GM18519 (cell line): ENCODE measurements at regions not wholly inside any gene's neighbourhood (a gene's known extent, or its start where the extent isn't known, plus 50 kb on each side); places are given as distances from the start of the nearest gene placed in this dataset.

ENCODE experiments used
- ATAC-seq: cut with Tn5 transposase; IDR thresholded peaks from one replicate; pipeline ENCODE4 v1.9.1; 2021; ENCODE audit warnings: mild to moderate bottlenecking, moderate library complexity; ENCODE audit not compliant: unreplicated experiment, low FRiP score

DNA sequence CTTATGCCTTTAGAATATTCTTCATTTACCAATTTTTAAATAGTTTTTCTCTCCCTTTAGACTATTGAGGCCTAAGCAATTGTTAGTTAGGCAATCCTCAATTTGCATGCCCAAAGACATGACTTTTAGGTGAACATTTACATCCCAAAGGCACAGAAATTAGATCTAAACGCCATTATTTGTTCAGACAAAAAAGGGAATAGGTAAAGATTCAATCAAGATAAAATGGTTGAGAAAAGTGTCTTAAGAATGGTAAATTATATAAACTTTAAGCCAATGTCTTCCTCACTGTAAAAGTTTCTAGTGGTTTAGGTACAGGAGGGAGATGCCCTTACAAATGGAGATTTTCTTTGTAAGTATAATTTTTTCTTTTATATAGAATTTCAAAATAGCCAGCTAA, 50.2 kb upstream of the MME start:
- no peak for ATAC-seq

DNA sequence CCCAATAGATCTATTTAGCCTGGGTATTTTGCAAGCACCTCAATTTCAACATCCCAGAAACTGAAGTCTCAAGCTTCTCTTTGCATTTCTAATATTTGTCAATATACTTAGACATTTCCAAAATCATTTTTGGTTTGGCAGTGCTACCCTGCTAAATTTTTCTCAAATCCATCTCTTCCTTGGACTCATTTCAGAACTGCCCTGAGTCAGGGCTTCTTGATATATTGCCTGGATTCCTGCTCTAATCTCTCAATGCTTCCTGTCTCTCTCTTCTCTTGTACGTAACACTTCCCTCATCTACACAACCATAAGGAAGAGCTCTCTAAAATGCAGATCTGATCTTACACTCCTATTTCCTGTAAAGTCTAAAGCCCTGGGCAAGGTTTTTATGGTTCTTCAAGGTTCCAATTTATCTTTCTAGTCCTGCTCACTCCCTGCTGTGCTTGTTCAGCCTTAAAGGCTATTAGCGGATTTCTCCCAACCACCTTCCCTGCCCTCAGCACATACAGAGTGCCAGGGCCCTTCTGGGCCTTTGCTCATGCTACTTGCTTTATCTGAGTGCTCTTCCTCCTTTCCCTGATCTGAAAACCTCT, 53.0 kb upstream of the MME start:
- ATAC-seq: no peak

DNA sequence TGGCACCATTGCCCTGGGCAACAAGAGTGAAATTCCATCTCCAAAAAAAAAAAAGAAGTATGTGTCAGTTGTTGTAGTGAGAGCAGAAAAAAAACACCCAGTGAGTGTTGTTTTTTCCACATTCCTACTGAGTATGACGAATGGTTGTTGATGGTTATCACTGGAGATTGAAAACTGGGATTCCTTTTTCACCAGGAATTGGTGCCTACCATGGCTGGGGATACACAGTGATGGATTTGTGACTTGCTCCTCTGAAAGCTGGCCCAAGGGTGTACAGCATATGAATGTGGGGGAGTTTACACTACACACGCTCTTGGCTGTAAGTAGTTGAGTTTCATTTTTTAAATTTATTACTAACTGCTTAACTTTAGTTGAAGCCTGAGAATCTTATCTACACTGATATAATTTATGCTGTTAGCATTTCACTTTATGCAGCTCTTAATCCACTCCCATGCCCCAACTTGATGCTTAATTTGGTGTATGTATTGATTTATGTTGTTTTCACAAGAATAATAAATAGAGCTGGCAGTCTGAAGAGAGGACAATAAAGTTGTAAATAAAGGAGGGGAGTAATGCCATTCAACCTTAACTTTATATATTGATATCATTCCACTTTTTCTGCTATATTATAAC, 56.0 kb upstream of the MME start:
- ATAC-seq: no peak

DNA sequence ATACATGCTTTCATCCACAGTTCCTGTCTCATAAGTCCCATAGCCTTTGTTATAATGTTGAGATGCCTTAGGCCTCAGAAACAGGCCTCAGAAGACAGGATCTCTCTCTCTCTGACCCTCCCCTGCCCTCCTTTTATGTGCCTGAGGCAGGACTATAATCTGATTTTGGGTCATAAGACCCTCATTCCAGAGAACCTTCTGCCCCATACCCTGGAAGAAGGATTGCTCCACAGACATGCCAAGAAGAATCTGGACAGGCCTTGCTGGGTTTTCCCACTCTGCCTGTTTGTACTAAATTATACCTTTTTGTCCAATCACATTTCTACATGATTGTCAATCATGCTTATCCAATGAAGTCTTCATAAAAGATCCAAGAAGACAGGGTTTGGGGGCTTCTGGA, 57.2 kb upstream of the MME start:
- no peak for ATAC-seq

DNA sequence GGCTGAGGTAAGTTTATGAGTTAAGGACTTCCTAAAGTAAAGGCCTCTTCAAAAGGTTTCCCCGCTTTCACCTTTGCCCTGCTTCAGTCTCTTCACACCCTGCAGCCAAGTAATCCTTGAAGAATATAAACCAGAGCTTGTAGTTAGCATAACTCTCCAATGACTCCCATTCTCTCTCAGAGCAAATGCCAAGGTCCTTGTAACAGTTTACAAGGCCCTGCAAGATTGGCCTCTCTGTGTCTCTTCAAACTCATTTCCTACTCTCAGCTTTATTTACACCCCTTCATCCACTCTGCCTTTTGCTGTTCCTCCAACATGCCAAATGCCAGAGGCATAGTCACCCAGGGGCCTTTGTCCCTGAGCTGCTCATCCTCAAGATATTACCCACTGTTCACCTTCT, 60.5 kb upstream of the MME start:
- no peak for ATAC-seq

DNA sequence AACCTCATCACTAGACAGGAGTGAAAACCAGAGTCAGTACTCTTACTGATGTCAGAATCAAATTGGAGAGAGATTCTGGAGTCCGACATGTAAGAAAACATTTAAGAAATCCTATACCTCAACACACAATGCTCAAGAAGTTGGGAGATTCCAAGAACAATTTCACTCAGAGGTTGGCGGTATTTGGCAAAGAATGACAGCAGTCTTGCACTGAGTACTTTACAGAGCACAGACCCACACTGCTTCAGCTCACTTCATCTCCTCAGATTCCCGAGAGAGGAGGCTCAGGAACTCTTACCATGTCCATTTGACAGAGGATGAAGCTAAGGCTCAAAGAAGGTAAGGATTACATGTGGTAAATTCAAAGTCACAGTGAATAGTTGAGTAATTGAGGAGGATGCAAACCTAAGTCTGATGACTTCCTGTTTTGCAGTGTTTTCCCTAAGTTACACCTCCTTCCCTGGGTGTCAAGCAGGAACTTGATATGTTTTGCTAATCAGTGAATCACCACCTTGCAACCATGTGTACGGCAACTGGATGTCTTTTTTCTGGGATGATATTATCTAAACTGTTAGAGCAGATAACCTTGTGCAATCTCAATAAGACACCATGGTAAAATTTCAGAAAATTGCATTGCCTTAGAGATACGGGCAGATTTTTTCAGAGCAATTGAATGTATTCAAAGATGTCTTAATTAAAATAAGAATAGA, 61.3 kb upstream of the MME start:
- ATAC-seq: no peak

DNA sequence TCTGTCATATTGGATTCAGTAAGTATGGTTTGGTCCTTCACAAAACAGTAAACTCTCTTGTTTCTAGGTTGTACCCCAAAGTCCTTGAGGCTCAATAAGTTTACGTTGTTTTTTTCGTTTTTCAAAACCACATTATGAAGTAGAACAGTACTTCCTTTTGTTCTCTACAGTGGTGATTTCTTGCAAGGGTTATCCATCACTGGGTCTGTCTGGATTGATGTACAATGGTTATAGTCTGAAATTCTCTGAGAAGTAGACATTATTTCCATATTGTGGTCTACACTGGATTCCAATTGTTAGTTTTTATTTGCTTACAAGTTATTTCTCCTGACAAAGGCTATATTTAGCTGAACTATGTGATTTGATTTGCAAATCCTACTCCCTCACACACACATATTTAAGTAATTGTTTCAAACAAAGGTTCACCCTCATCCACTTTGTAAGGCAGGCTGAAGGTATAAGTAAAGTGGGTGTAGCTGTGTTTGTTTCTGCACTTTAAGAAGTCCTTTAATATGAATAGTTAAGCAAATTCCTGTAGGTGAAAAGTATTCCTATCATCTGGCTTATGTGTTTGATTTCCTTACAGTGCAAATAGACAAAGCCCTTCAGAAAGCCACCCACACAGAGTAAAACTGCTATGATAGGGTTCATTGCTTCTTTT, 64.2 kb upstream of the MME start:
- no peak for ATAC-seq

DNA sequence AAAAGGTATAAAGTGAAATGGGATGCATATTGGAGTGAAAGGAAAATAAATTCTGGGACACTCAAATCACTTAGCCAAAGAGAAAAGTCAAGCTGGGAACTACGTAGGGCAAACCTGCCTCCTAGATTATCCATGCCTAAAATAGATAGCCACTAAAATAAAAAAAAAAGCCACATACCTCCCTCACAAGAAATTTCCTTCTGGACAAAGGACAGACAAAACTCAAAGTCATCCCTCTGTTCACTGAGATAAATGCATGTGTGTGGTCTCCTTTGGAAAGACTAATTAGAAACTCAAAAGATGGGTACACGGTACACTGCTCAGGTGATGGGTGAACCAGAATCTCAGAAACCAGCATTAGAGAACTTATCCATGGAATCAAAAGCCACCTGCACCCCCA, 65.2 kb upstream of the MME start:
- ATAC-seq: no peak

DNA sequence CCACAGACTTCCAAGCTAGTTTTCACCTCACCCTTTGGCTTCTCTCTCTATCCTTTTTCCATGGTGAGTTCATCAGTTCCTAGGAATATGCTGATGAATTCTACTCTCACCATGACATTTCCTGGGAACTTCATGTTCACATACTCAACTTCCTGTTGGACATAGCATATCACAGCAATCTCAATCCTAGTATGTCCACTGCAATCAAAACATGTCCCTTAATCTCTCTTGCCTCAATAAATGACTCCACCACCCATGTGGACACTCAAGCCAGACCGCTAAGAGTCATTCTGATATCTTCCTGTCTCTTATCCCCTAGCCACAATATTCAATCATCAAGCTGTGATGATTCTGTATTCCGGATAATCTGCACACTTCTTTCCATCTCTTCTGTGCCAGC, 66.7 kb upstream of the MME start:
- no peak for ATAC-seq

DNA sequence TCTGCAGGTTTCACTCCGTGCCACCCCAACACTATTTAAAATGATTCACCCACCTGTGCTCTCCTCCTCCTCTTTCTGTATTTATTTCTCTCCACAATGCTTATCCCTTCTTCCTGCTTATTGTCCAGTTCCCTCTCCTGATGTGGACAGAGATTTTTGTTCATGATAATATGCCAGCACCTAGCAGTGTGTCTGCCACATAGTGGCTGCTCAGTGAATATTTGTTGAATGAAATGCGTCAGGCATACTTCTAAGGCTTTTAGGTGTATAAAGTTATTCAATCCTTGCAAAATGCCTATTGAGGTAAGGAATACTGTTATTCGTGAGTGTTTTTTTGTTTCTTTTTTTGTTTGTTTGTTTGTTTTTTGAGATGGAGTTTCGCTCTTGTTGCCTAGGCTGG, 67.5 kb upstream of the MME start:
- ATAC-seq: no peak

DNA sequence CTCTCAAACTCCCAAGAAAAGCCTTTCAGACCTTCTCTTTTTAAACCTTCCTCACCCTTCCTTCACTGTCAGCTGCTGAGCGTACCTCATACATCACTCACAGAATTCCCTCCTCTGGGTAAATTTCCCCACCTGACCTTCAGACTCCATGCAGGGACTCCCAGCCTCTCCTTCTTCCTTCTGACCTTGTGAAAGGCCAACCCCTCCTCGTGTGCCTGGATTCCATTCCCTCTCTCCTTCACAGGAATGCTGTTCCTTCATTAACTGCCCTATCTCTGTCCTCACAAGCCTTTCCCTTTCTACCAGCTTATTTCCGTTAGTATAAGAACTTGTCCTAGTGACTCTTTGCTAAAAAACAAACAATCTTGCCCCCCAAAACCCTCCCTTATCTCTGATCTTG, 69.7 kb upstream of the MME start:
- no peak for ATAC-seq

DNA sequence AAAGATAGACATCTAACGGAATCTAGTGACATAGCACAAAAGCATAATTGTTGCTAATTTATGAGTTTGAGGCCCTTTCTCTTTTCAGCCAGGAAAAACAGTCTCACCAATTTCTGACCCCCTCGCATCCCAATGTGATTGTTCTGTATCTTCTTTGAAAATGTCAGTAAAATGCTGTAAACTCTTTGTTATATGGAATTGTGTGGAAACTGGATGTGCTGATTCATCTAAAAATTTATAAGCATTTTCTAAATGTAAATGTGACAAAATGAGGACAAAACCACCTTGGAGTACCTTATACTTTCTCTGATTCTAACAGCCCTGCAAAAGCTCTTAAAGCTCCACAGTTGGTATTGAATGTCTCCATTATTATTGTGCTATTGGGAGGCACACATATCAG, 70.9 kb upstream of the MME start:
- no peak for ATAC-seq

DNA sequence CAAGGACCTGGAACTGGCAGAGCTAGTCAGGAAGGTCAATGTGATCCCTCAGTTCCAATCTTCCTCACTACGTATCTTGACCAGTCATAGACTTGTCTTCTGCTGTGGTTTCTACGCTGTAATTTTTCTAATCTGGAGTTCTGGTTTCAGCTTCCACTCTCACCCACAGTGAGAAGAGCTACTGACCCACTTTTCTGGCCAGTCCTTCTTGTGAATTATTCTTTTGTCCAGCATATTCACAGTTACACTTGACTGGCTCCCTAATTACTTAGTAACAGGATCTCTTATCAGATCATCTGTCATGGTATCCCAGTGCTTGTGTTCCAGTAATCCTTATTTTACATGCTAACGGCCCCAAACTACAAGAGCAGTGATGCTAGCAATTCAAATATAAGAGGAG, 72.4 kb upstream of the MME start:
- no peak for ATAC-seq

DNA sequence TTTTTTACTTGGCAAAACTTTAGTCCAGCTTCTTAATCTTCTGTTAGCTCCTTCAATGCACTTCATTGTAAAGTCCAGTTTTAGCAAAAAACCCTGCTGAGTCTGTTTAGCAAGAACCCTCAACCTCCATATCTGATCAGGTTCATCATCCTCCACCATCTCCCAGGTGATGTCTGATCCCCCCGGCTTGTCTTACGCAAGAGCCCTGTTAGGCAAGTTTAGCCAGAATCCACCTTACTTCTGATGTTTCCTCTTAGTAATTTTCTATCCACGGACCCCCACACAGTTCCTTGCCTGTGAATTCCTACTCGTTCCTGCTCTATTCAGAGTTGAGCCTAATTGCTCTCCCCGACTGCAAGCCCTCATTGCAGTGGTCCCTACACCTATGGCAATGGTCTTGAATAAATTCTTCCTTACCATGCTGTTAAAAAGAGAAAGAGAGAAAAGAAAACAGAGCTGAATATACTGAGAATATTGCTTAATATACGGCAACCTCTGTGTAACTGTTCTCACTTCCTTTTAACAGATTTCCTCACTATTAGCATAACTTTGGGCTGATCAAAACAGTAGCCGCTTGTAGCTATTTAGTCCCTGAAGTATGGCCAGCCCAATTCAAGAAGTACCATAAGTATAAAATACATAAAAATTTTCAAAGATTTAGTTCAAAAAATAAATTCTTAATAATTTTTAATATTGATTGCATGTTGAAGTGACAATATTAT, 78.7 kb upstream of the MME start:
- ATAC-seq: no peak

DNA sequence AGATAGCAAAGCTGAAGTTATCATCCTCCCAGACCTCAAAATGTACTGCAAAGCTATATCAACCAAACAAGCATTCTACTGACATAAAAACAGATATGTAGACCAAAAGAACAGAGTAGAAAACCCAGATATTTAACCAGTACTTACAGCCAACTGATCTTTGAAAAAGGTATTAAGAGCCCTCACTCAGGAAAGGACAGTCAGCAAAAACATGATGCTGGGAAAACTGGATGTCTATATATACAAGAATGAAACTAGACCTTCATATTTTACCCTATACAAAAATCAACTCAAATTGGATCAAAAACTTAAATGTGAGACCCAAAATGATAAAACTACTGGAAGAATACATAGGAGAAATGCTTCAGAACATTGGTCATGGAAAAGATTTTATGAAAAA, 87.5 kb upstream of the MME start:
- no peak for ATAC-seq

DNA sequence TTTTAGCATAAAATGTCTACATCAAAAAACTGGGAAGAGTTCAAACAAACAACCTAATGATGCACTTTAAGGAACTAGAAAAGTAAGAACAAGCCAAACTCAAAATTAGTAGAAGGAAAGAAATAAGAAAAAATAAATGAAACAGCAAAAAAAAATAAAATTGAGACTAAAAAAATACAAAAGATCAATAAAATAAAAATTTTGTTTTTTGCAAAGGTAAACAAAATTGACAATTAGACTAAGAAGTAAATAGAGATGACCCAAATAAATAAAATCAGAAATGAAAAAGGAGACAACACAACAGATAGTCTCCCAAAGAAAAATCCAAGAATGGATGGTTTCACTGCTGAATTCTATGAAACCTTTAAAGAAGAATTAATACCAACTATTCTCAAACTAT, 89.6 kb upstream of the MME start:
- ATAC-seq: no peak

DNA sequence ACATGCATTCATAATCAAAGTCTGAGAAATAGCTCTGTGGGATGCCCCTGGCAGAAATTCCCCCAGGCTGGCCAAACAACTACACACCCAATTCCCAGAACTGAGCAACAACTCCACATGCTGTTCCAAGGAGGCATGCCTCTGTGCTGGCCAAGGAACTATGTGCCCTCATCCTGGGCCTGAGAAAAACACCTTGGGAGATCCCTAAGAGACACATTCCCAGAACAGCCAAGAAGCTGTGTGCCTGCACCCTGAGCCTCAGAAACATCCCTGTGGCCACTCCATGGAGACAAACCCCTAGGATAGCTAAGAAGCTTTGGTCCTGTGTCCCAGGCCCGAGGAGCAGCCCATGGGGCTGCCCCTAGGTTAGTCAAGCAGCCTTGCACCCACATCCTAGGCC, 92.3 kb upstream of the MME start:
- ATAC-seq: no peak

DNA sequence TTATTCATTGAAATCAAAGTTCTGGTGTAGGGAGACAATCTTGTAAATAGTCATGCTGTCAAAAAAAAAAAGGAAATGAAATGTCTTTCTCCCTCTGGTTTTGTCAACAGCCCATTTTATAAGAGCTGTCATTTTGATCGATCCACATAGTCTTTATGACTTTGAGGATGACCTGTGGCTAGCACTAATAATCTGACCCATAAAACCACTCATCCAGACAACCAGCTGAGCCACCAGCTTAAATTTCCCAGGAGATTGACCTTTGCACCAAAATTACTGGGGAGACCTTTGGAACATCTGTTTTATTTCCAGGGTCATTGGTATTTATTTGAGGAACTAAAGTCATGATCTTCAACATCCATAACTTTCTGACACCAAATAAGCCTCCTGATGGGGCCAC, 98.5 kb upstream of the MME start:
- ATAC-seq: no peak

DNA sequence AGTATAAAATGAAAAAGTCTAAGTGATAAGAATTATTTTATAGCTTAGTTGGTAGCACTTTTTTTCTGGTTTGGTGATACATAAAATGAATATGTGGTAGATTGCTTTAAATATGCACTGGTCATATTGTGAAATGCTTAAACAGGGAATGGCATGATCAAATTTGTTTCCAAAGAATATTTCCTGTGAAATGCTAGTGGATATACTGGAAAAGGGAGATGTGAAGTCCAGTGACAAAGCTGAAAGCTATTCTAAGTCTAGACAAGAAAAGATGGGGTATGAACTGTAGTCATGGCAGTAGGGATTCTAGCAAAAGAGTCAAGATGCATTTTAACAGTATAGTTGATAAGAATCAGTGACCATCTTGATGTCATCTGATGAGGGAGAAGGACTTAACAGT, 98.9 kb upstream of the MME start:
- ATAC-seq: no peak

DNA sequence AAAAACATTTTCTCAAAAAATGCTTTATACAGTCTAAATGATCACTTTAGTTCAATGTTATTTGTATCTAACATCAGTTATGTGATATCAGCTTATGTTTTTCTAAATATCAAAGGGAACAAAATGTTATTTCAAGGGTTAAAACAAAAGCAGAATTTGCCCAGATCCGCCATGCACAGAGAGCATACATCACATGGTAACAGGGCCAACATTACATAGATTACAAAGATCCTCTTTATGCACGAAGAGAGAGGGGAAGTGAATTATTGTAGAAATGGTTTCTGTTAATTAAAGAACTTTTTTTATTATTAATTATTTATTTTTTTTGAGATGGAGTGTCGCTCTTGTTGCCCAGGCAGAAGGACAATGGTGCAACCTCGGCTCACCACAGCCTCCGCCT, 100.8 kb upstream of the MME start:
- no peak for ATAC-seq

DNA sequence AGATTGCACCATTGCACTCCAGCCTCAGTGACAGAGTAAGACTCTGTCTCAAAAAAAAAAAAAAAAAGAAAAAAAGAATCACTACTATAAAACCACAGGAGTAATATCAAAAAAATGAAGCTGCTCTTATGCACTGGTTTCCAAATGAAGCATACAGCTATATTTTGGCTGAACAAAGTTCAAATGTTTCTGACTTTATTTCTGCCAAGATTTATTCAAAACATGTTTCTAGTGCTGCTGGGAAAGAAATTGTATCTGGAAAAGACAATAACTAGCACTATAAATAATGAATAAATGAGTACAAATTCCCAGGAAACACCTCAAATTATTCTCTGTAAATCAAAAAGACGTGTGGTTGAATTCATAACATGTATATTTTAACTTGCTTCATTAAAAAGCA, 102.5 kb upstream of the MME start:
- no peak for ATAC-seq
